Choroid plexus epithelial cell (primary cell): ENCODE measurements at regions not wholly inside any gene's neighbourhood (a gene's known extent, or its start where the extent isn't known, plus 50 kb on each side); places are given as distances from the start of the nearest gene placed in this dataset.
A peak's percentile ranks its signal among the peaks of the same experiment; 100 is the strongest.
"Not testable (repeated sequence)": the region's sequence is repeated elsewhere in the genome, so short reads cannot be mapped to it uniquely, and the experiment has no call there.

Source experiments
- DNase-seq: peaks from one replicate; pipeline ENCODE4 v3.0.0-alpha.2; 2010; ENCODE audit warnings: low read depth
- H3K4me3 ChIP-seq: 2 replicates; pipeline ENCODE4 v1.5.1; 2011; ENCODE audit warnings: low read depth, mild to moderate bottlenecking, control low read depth, low read length, moderate library complexity
- TF ChIP-seq, protein P1 (sequence below): conservative IDR thresholded peaks from 2 replicates; pipeline ENCODE4 v1.5.1; 2011; ENCODE audit warnings: low read depth, mild to moderate bottlenecking, control low read depth, inconsistent platforms, low read length, moderate library complexity

DNA sequence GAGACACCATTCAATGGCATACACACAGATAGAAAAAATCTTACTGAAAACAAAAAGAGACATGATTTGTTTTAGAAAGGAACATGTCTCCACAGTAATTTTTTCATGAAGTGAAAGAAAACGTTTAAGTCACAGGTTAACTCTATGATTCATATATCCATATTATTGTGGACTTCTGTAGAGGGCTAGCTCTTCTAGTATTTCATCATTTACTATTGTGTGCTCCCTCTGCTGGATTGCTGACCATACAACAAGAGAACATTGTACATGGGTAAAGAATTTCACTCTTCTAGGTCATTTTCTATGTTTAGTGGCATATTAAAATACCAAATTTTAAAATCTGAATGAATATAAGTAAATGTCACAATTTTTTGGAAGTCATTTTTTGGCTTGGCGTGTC, 91.8 kb upstream of the POU3F4 start:
- H3K4me3 ChIP-seq: no peak overlapping the region
- DNase-seq: peak; percentile 5
- TF ChIP-seq, protein P1, sequence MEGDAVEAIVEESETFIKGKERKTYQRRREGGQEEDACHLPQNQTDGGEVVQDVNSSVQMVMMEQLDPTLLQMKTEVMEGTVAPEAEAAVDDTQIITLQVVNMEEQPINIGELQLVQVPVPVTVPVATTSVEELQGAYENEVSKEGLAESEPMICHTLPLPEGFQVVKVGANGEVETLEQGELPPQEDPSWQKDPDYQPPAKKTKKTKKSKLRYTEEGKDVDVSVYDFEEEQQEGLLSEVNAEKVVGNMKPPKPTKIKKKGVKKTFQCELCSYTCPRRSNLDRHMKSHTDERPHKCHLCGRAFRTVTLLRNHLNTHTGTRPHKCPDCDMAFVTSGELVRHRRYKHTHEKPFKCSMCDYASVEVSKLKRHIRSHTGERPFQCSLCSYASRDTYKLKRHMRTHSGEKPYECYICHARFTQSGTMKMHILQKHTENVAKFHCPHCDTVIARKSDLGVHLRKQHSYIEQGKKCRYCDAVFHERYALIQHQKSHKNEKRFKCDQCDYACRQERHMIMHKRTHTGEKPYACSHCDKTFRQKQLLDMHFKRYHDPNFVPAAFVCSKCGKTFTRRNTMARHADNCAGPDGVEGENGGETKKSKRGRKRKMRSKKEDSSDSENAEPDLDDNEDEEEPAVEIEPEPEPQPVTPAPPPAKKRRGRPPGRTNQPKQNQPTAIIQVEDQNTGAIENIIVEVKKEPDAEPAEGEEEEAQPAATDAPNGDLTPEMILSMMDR: no peak

DNA sequence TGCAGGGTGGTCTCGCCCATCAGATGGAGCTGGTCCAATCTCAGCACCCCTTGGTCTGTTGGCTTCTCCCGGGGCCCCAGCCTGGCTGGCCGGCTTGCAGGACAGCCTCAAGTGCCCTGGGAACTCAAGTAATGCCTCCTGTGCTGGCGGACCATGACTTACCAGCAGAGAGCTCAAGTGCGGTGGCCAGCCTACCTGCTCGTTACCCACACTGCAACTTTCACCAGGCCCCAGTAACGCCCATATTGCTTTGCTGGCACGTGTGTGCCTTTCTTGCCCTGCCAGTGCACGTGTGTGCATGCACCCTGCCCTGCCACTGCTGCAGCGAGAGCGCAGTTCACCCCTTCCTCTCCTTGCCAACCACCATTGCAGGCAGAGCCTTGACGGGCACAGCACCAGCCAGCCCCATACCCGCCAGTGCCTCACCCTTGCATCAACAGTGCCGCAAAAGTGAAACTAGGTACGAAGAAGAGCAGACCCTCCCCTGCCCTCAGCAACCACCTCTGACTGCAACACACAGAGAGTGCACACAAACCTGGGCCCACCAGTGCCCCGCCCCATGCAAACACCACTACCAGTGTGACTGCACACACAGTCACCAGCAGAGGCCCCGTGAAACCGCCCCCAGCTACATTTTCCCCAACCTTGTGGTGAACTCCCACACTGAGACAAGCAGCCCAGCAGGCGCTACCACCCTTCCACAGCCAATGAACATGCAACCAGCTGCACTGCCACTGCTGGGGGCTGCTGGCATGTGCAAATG, 88.9 kb upstream of the POU3F4 start:
- TF ChIP-seq, protein P1: no peak
- H3K4me3 ChIP-seq: no peak overlapping the region
- no peak for DNase-seq

DNA sequence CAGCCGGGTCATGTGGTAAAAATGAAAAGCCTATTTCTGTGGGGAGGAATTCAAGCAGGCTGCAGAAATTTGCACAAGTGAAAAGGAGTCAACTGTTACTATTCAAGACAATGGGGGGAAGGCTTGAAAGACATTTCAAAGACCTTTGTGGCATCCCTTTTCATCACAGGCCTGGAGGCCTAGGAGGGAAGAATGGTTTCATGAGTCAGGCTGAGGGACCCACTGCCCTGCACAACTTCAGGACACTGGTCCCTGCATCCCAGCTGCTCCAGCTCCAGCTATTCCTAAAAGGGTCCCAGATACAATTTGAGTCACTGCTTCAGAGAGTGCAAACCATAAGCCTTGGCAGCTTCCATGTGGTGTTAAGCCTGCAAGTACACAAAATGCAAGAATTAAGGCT, 85.3 kb upstream of the POU3F4 start:
- no peak overlapping the region for H3K4me3 ChIP-seq
- TF ChIP-seq, protein P1: no peak
- no peak for DNase-seq

DNA sequence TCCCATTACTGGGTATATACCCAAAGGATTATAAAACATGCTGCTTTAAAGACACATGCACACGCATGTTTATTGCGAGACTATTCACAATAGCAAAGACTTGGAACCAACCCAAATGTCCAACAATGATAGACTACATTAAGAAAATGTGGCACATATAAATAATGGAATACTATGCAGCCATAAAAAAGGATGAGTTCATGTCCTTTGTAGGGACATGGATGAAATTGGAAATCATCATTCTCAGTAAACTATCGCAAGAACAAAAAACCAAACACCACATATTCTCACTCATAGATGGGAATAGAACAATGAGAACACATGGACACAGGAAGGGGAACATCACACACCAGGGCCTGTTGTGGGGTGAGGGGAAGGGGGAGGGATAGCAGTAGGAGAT, 65.5 kb upstream of the POU3F4 start:
- DNase-seq, H3K4me3 ChIP-seq: not testable (repeated sequence)

DNA sequence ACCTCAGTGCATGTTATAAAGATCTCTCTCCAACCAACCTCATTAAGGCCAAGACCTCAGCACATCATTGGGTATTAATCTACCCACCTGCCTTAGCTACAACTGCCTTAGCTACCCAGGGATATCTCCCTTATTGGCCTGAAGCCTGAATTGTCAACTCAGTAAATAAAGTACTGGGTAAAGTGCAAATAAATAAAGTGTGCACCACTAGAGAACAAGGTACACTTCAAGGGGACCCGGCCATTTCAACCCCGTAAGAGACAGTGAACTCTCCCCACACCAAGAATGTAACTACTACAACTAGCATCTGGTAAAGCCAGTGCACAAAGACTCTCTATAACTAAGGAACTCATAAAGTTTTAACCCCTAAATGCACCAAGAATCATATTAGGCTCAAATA, 61.7 kb upstream of the POU3F4 start:
- H3K4me3 ChIP-seq: no peak overlapping the region
- DNase-seq: no peak

More for the DNA sequence above, 61.7 kb upstream of the POU3F4 start:
- TF ChIP-seq, protein P1: no peak
